Progenitor cell of endocrine pancreas (in vitro differentiated cells): ENCODE measurements at regions not wholly inside any gene's neighbourhood (a gene's known extent, or its start where the extent isn't known, plus 50 kb on each side); places are given as distances from the start of the nearest gene placed in this dataset.
A peak's percentile ranks its signal among the peaks of the same experiment; 100 is the strongest.

Source experiments
- DNase-seq: peaks from one replicate; pipeline ENCODE4 v3.0.0; 2021; ENCODE audit warnings: low spot score; ENCODE audit not compliant: unreplicated experiment
- H3K27ac Mint-ChIP-seq: 2 replicates; pipeline ENCODE4 v1.8.0; 2021; ENCODE audit warnings: mild to moderate bottlenecking, moderate library complexity, mixed read lengths
- H3K27me3 Mint-ChIP-seq: 2 replicates; pipeline ENCODE4 v1.8.0; 2021; ENCODE audit warnings: mixed read lengths
- H3K36me3 Mint-ChIP-seq: 2 replicates; pipeline ENCODE4 v1.8.0; 2022; ENCODE audit warnings: mixed read lengths; ENCODE audit not compliant: insufficient read depth
- H3K4me1 Mint-ChIP-seq: 2 replicates; pipeline ENCODE4 v1.8.0; 2021; ENCODE audit warnings: low read depth, mixed read lengths
- H3K4me3 Mint-ChIP-seq: 2 replicates; pipeline ENCODE4 v1.8.0; 2021; ENCODE audit warnings: low read depth, mild to moderate bottlenecking, moderate library complexity, mixed read lengths
- H3K9me3 Mint-ChIP-seq: 2 replicates; pipeline ENCODE4 v1.8.0; 2021; ENCODE audit warnings: low read depth, mixed read lengths
- CTCF ChIP-seq: fragments of 200-600 bp; sonication (generic); IDR thresholded peaks from one replicate; pipeline ENCODE4 v1.5.0; 2021; ENCODE audit warnings: antibody characterized with exemption, mild to moderate bottlenecking; ENCODE audit not compliant: unreplicated experiment

- TF ChIP-seq CTCF = no peak
- H3K4me1 Mint-ChIP-seq = peaks cover 1% of the 10 kb centered on the region
- DNase-seq = no peak
- no peak overlapping the region for H3K4me3 Mint-ChIP-seq
- H3K27me3 Mint-ChIP-seq = peaks cover 9% of the 10 kb centered on the region
- H3K36me3 Mint-ChIP-seq = no peaks in the 10 kb centered on the region
- no peak overlapping the region for H3K27ac Mint-ChIP-seq
- no peaks in the 10 kb centered on the region for H3K9me3 Mint-ChIP-seq
Observed at GRCh38 chr5:155136216-155136850, 122.8 kb downstream of the KIF4B start.

- no peak for TF ChIP-seq CTCF
- no peak for DNase-seq
- no peak overlapping the region for H3K27ac Mint-ChIP-seq
Observed at GRCh38 chr5:155137683-155138082, 124.1 kb downstream of the KIF4B start.

DNA sequence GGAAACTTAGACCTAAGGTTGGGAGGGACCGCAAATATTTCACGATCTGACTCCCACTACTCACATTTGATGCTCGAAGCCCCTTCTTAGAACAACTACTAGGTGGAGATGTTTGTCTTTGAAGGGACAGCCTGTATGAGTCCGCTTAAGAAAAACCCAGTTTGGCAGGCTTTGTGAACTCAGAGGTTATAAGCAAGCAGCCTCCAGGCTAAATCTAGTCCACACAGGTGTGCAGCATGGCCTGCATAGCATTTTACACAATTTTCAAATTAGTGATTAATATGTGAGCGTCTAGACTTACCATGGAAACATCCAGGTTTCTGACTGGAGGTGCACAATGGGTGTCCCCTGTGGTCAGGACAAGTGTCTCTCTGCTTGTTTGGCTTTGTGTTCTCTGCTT lies 127.1 kb downstream of the KIF4B start:
- no peak for DNase-seq
- Mint-ChIP-seq H3K27ac (no peak overlapping the region), H3K4me3 (no peak overlapping the region), H3K9me3 (no peaks in the 10 kb centered on the region), H3K36me3 (no peaks in the 10 kb centered on the region), H3K27me3 (peaks cover 9% of the 10 kb centered on the region), H3K4me1 (peaks cover 2% of the 10 kb centered on the region)
- no peak for TF ChIP-seq CTCF

More at GRCh38 chr5:155137683-155138082, 124.1 kb downstream of the KIF4B start:
- no peaks in the 10 kb centered on the region for H3K9me3 Mint-ChIP-seq
- H3K4me3 Mint-ChIP-seq = no peak overlapping the region
- peaks cover 1% of the 10 kb centered on the region for H3K4me1 Mint-ChIP-seq
- peaks cover 9% of the 10 kb centered on the region for H3K27me3 Mint-ChIP-seq
- no peaks in the 10 kb centered on the region for H3K36me3 Mint-ChIP-seq

DNA sequence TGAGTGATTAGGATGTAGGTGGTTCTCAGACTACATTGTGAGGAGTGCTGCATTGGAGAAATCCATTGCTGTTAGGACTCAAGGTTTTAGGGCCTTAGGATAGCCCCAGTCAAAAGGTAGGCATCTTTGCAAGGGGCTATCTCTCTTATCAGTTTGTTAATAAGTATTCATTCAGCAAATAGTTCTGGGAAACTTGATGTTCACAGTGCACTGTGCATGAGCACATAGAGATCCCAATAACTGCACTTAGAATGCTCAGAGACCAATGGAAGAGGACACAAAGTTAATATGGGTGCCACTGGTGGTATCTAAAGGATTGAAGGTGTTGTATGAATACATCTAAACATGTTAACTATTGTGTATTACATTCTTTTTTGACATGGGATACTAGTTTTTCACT lies 131.4 kb downstream of the KIF4B start:
- no peak for TF ChIP-seq CTCF
- H3K9me3 Mint-ChIP-seq = no peaks in the 10 kb centered on the region
- H3K4me1 Mint-ChIP-seq = peaks cover 3% of the 10 kb centered on the region
- H3K36me3 Mint-ChIP-seq = no peaks in the 10 kb centered on the region
- H3K27ac Mint-ChIP-seq = no peak overlapping the region
- H3K4me3 Mint-ChIP-seq = no peak overlapping the region
- DNase-seq = no peak
- H3K27me3 Mint-ChIP-seq = no peaks in the 10 kb centered on the region

DNA sequence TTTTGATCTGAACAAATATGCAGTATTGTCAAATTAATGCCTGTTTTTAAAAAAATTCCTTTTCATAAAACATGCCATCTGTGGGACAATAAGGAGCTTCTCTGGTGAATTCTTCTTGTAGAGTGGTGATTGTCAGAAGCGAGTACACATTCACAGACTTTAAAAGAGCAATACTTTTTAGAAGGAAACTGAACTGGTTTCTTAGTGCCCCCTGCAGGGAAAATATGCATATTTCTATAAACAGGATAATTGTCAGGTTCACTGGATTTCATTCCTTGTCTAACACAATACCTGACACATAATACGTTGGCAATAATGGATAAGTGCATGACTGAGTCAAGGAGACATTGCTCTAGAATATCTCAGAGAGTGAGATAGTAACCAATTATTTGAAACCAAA lies 133.7 kb downstream of the KIF4B start:
- Mint-ChIP-seq H3K9me3 (no peaks in the 10 kb centered on the region), H3K27me3 (no peaks in the 10 kb centered on the region)
- TF ChIP-seq CTCF = peak; percentile 30

More for the DNA sequence above, 133.7 kb downstream of the KIF4B start:
- Mint-ChIP-seq H3K4me1 (peaks cover 1% of the 10 kb centered on the region), H3K27ac (no peak overlapping the region), H3K4me3 (no peak overlapping the region), H3K36me3 (no peaks in the 10 kb centered on the region)
- no peak for DNase-seq
